GM19395 (cell line): ENCODE measurements at regions not wholly inside any gene's neighbourhood (a gene's known extent, or its start where the extent isn't known, plus 50 kb on each side); places are given as distances from the start of the nearest gene placed in this dataset.
"Not testable (repeated sequence)": the region's sequence is repeated elsewhere in the genome, so short reads cannot be mapped to it uniquely, and the experiment has no call there.

Experiments
- ATAC-seq: cut with Tn5 transposase; IDR thresholded peaks from one replicate; pipeline ENCODE4 v1.9.1; 2021; ENCODE audit warnings: mild to moderate bottlenecking, moderate library complexity; ENCODE audit not compliant: unreplicated experiment

DNA sequence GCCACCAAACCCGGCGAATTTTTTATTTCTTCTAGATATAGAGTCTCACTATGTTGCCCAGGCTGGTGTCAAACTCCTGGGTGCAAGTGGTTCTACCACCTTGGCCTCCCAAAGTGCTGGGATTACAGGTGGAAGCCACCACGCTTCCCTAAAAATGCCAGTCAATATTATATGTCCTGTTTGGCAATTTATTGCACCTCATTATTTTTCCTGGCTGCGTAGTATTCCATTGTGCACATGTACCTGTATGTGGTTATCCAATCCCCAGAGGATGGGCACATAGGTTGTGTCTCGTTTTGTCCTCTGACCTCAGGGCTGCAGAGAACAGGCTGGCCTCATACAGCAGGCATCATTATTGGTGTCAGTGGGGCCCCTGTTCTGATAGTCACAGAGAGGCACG, 181.7 kb downstream of the C9orf50 start:
- no peak for ATAC-seq

DNA sequence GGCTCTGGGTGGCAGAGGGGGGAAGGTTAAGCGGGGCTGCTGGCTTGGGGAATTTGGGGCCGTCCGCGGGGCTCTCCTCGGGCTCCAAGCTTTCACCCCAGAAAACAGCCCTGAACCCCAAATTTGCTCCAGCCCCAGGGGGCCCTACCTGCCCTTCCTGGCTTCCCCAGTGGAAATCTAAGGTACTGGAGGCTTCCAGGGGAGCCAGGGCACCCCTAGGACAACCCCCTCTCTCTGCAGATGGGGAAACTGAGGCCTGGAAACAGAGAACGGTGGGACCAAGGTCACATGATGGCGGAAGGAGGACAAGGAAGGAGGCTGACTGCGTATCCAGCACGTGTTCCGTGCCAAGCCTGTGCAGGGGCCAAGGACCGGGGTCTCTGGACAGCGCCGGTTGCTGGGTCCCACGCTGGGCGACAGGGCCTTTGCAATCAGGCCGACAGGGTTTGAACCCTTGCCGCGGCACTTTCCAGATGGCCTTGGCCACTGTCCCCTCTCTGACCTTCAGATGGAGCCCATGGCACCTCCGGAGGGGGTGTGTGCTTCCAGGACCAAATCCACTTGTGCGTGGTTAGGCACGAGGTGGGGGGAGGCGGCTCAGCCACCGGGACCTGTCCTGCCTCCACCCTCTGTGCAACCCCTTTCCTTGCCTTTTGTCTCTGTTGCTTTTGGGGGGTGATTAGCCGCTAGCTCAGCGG, 183.1 kb downstream of the C9orf50 start:
- no peak for ATAC-seq

DNA sequence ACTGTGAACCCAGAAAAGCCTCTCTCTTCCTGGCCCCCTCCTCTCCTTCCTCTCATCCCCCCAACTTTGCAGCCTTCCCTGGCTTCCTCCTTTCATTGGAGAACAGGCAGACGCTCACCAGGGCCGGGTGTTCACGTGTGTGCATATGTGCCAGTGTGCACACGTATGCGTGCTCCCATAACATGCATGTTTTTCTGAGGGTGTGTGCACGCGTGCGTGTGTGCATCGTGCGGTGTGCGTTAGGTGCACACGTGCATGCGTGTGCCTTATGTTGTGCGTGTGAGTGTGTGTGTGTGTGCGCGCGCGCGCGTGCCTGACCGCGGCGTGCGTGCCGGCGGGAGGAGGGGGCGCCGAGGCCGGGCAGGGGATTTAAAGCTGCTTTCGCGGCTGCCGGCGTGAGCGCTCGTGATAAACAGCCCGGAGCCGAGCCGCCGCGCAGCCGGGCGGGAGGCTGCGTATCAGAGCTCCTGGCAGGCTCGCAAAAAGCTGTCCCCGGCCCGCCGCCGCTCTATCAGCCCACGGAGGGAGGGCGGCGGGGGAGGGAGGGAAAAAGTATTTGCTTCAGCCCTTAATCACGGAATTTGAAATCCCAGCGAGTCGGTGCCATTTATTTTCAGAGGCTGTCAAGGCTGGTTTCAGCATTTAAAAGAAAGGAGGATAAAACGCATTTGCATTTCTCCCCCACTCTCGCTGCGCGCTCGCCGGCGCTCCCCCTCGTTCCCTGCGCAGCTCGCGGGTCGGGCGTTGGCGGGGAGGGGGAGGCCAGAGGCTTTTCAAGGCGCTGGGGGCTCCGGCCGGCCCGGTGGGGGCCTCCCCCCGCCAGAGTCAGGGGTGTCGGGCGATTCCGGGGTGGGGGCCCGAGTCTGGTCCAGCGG, 183.9 kb downstream of the C9orf50 start:
- no peak for ATAC-seq

DNA sequence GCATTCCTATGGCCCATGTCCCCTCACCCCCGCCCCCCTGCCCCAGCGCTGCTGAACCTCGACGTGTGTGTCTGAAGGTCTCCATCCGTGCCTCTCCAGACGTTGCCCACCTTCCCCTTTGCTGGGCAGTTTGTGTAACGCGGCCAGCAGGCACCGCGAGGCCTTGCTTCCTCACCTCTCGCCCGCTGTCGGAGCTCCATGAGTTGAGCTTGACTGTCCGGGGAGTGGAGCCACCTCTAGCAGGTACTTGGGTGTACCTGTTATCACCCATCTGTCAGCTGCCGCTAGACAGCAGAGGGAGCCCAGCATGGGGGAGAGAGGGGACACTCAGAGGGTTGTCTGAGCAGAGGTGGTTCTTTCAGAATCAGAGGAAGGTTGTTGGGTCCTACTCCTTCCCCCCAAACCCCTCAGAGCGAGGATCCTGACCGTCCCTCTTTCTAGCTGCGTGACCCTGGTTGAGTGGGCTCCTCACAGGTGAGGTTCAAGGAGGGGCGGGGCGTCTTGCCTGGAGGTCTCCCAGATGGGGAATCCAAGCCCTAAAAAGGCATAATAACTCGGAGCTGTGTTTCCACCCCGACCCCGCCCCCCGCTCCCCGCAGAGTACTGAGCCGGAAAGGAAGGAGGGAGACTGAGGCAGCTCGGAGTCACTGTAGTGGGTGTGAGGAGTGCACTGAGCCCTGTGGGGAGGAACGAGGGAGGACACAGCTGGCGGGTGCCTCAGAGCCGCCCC, 184.7 kb downstream of the C9orf50 start:
- ATAC-seq, result no peak

DNA sequence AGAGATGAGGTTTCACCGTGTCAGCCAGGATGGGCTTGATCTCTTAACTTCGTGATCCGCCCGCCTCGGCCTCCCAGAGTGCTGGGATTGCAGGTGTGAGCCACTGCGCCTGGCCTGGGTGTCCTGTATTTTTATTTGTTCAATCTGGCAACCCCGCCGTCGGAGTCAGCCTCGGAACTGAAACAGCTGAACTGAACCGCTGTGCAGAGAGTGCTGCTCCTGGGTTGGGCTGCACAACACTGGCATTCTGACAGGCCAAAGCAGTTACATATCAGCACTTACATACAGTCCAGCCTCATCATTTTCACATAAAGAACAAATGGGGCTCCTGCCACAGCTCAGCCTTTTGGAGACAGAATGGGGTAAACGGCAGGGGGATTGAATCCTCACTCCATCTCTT, 185.6 kb downstream of the C9orf50 start:
- ATAC-seq, result no peak

DNA sequence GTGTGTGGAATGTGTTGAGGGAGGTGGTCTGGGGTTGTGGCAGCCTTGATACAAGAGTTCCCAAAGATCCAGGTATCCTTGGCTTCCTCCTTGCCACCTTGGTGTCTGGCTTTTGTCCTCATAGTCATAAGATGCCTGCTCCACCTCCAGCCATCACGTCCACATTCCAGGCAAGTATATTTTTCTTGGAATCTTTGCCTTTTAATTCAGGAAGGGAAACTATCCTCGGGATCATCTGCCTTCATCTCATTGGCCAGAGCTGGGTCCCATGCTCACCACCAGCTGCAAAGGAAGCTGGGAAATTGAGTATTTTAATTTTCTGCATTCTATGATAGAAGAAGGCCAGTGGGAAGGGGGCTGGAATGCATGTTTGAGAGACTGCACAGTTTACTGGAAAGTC, 186.7 kb downstream of the C9orf50 start:
- no peak for ATAC-seq

DNA sequence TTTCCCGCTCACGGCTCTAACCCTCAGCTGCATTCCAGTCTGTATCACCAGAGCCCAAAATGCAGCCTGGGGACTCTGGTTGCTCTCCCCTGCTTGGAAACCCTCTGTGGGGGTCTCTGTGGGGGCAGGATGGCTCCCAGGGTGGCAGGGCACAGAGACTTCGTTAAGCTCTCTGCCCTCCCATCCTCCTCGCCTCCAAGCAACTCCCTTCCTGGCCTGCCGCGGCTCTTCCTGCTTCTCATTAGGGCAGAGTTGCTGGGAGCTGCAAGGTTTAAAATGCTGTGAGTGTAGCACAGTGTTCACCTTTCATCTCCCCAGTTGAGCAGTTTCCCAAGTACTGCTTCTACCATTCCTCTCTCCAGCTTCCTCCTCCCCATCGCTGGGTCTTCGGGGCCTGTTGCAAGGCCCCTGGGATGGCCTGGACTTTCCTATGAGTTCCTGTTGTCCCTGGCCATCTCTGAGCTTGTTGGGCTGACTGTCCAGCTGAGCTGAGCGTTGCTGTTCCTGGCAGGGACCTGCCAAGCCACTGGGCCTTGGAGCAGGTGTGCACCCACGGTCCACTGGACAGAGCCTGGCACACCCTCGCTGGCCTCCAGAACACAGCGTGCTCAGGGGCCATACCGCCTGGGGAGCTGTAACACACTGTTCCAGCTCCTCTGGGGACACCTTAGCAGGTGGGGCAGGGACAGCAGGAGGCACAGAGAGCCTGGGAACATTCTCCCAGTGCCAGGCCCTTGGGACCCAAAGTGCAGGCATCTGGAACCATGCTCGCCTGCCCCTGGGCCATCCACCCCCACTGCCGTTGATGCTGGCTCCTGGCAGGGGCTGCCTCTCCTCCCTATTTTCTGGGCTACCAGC, 188.4 kb downstream of the C9orf50 start:
- ATAC-seq, result no peak

DNA sequence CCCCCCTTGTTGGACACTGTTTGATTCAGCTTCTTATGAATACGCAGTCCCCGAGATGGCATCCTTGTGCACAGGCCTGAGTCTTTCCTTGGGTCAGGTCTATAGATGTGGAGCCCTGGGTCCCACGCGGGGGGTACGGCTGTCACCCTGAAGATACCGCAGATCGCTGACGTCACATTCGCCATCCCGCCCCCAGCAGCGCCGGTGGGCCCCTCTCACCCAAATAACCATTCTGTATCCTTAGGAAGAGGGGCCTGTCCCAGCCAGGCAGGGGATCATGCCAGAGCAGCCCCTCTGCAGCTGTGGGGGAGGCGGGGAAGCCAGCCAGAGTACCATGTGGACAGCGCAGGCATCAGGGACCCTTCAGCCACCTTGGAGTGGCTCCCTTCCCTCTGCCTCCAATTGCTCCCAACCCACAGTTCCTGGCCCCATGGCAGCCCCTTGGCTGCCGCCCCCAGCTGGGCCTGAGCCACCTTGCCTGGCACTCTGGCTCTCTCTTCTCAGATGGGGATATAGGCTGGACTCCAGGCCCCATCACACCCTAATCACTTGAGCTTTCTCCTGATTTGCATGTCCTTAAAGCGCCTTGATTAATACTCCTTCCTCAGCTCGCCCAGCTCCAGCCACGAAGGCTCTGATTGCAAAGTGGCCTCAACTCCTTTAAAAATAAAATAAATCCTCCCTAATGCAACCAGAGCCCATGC, 189.8 kb downstream of the C9orf50 start:
- ATAC-seq, result no peak

DNA sequence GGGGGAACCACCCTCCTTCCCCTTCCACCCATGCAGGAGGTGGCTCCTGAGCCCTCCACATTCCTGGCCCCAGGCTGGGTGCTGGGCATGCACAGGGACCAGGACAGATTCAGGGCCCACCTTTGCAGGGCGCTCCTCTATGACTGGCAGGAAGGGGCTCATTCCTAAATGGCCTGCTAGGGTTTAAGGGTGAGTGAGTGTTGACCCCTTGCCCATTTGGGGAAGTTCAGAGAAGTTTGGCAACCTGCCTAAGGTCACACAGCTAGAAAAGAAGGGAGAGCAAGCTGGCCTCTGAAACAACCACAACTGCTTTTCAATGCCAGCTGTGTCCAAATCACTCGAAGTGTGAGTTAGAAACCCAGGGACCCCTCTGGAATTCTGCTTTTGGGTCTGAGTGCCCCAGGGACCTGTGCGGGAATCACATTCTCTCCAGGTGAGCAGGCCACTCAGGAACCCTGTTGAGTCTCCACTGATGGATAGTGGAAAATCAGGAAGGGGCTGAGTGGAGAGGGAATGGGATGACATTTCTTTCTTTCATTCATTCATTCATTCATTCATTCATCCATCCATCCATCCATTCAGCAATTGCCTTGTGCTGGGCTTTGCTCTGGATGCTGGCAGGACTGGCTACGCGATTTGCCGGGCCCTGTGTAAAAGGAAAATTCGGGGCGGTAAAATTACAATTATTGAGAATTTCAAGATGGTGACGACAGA, 191.9 kb downstream of the C9orf50 start:
- ATAC-seq, result no peak

DNA sequence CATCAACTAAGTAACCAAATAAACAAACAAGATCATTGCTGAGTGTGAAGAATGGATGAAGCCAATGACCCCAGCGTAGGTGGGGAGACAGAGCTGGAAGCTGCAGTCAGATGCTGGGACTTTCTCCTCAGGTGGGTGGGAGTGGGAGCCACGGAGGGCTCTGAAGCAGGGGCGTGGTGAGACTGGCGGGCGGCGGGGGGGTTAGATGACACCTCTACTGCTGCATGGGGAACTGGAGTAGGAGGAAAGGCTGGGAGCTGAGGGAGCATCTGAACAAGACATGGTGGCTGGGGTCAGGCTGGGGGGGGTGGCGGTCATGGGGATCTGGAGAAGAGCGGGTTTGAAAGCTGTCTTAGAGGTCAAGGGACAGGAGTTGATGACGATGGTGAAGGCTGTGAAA, 193.8 kb downstream of the C9orf50 start:
- no peak for ATAC-seq

DNA sequence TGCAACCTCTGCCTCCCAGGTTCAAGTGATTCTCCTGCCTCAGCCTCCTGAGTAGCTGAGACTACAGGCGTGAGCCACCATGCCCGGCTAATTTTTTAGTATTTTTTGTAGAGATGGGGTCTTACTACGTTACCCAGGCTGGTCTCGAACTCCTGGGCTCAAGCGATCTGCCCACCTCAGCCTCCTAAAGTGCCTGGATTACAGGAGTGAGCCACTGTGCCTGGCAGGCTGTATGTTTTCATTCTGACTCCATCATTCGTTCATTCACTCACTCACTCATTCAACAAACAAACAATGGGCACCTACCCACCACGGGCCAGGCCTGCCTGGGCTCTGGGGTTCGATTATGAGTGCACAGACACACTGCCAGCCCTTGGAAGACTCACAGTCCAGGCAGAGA, 197.1 kb downstream of the C9orf50 start:
- ATAC-seq, result not testable (repeated sequence)

DNA sequence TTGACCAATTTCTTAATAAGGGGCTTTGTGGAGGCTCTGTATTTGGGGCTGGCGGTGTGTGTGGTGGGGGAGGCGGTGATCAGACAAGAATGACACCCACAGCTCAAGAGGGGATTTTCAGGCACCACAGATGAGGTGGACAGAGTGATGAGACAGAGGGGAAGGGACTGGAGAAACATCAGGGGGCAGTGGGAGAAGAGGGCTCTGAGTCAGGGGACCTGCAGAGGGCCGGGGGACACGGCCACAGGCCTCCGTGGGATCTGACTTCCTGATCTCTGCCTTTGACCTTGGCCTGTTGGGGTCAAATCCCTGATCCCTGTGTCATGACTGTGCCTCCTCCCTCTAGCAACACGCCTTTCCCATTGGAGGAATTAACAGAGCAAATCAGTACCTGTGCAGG, 197.7 kb downstream of the C9orf50 start:
- no peak for ATAC-seq

DNA sequence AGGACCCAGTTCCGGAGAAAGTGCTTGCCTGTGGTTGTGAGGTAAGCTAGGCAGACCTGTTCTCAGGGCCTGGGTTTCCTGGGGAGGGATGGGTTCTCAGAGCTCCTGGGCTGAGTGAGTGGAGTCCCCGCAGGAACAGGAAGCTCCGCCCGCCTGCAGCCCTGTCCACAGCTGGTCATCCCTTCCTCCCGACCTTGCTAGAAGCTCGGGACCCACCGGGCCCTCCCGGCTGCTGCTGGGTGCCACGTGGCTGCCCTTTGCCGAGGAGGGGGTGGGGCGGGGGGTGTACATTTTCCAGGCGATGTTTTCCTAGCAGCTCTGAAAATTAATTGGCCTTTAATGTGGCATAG, 198.1 kb downstream of the C9orf50 start:
- no peak for ATAC-seq

DNA sequence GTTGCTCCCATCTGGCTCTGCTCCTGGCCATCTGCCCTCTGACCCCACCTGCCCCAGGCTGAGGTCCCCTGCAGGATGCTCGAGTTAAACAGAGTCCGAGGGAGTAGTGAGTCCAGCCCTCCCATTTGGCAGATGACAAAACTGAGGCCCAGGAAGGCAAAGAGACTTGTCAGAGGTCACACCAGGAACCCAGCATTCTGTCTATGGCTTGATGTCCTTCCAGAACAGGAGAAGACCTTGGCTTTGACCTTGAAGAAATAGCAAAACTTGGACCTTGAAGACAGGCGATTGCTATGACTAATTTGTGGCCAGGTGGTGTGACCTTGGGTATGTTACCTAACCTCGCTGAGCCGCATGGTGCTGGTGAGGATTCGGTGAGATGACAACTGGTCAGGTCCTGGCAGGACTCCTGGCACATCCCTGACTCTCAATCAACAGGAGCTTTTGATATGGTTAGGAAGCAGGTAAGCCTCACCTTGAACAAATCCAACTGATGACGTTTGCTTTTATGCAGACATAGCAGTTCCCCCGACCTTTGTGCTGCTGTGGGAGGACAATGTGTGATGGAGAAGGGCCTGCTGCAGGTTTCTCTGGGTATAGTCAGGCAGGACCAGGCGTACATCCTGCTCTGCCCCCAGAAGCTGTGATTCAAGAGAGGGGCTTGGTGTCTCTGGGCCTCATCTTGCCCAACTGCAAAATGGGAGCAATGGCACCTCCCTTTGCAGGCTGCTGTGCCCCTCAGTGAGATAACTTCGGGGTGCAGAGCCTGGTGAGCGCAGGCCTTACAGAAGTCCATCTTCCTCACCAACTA, 198.7 kb downstream of the C9orf50 start:
- no peak for ATAC-seq

DNA sequence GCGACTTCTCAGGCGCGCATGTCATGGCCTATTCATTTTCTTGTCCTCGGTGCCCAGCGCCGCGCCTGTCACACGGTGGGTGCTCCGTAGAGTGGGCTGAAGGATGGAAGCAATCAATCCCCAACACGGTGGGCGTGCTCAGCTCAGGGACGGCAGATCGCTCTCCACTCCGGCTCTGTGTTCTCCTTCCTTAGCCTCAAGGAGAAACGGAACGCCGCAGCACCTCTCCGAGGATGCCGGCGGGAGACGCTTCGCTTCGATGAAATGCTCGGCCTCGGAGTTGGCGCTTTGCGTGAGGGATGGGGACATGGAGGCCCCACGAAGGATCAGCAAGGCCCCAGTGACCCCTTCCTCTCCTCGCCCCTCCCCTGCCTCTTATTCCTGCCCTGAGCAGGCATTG, 199.5 kb downstream of the C9orf50 start:
- no peak for ATAC-seq

DNA sequence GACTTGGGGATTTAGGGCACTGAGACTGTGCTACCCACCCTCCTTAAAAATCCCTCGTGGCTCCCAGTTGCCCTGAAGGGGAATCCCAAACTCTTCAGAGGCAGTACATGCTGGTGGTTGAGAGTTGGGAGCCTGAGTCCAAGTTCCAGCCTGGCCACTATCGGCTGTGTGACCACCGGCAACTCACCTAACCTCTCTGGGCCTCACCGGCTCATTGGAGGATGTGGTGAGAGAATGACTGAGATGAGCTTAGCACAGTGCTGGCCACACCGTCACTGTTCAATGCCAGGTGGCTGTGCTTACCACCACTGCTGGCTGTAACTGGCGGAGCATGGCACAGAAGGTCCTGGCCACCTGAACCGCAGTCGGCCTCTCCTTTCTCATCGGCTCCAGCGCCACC, 200.2 kb downstream of the C9orf50 start:
- ATAC-seq, result no peak

DNA sequence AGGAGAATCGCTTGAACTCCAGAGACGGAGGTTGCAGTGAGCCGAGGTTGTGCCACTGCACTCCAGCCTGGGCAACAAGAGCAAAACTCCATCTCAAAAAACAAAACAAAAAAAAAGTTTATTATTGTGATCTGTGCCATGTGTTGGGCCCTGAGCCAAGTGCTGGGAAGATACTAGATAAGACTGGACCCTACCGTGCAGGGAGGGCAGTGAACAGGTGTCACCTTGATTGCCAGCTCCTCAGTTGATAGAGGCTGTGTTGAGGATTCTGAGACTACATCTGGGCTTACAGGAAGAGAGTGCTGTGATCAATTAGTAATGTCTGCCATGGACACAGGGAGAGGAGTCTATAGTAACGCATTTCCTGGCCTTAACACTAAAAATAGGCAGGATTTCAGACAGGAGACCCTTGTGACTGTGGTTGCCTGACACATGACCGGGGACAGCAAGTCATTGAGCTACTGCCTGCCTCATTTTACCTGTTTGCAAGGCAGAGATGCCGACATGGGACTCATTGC, 201.5 kb downstream of the C9orf50 start:
- ATAC-seq, result no peak

DNA sequence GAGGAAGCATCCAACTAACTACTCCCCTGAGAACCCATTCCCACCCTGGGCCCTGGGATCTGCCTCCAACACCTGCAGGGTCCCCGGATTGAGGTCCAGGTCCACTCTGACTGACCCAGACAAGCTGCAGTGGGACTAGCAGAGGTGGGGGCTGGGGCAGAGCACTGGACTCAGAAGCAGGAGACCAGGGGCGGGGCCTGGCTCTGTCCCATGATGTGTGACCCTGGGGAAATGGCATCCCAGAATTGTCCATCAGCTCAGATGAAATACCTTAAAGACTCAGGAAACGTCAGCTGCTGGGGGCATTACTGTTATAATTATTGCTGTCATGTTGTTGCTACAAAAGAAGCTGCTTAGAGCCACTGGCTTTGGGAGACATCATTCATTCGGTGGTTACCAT, 202.4 kb downstream of the C9orf50 start:
- no peak for ATAC-seq
